Ovary (tissue), 3 donors: ENCODE measurements at regions not wholly inside any gene's neighbourhood (a gene's known extent, or its start where the extent isn't known, plus 50 kb on each side); places are given as distances from the start of the nearest gene placed in this dataset.

Experiments
- CTCF ChIP-seq, 3 donors: fragments of 450-650 bp in 2 of 3; fragments of 200-600 bp in 1 of 3; IDR thresholded peaks; one replicate each; pipeline versions ENCODE4 v1.5.1 to v1.8.0; 2016 to 2022; ENCODE audit warnings: antibody characterized with exemption in 3 of 3, mild to moderate bottlenecking in 1 of 3
- EP300 ChIP-seq: sonication (generic); formaldehyde crosslinking; IDR thresholded peaks from one replicate; pipeline ENCODE4 v1.6.1; 2017; ENCODE audit warnings: antibody characterized with exemption
- donor health status: DM: no; HTN: no; CAD: no.

- TF ChIP-seq CTCF (IDR thresholded peaks at IDR 0.05) (no peak), EP300 (no peak)
Observed at GRCh38 chr11:119538753-119539152, 115.8 kb upstream of the THY1 start.
